HG03469 (cell line): ENCODE measurements at regions not wholly inside any gene's neighbourhood (a gene's known extent, or its start where the extent isn't known, plus 50 kb on each side); places are given as distances from the start of the nearest gene placed in this dataset.

ENCODE experiments used
- ATAC-seq: cut with Tn5 transposase; IDR thresholded peaks from one replicate; pipeline ENCODE4 v1.9.1; 2021; ENCODE audit warnings: mild to moderate bottlenecking, moderate library complexity, moderate number of reproducible peaks; ENCODE audit not compliant: unreplicated experiment

GRCh38 chr9:22279636-22280035 lies 167.0 kb upstream of the DMRTA1 start:
- no peak for ATAC-seq

- ATAC-seq: no peak
Observed at GRCh38 chr9:22285066-22285465, 161.6 kb upstream of the DMRTA1 start.

GRCh38 chr9:22286661-22287060 lies 160.0 kb upstream of the DMRTA1 start:
- ATAC-seq: no peak

- no peak for ATAC-seq
Observed at GRCh38 chr9:22288661-22289060, 158.0 kb upstream of the DMRTA1 start.

- no peak for ATAC-seq
Observed at GRCh38 chr9:22307013-22307711, 139.5 kb upstream of the DMRTA1 start.

GRCh38 chr9:22308177-22308576 lies 138.4 kb upstream of the DMRTA1 start:
- ATAC-seq: no peak

- no peak for ATAC-seq
Observed at GRCh38 chr9:22316645-22317044, 130.0 kb upstream of the DMRTA1 start.

- ATAC-seq: no peak
Observed at GRCh38 chr9:22331533-22331932, 115.1 kb upstream of the DMRTA1 start.

- no peak for ATAC-seq
Observed at GRCh38 chr9:22332202-22332601, 114.4 kb upstream of the DMRTA1 start.

GRCh38 chr9:22337261-22337660 lies 109.4 kb upstream of the DMRTA1 start:
- no peak for ATAC-seq

GRCh38 chr9:22342491-22343217 lies 104.0 kb upstream of the DMRTA1 start:
- no peak for ATAC-seq

GRCh38 chr9:22343218-22343611 lies 103.4 kb upstream of the DMRTA1 start:
- ATAC-seq: no peak

GRCh38 chr9:22354699-22355384 lies 91.8 kb upstream of the DMRTA1 start:
- ATAC-seq: no peak

- ATAC-seq: no peak
Observed at GRCh38 chr9:22356985-22357384, 89.6 kb upstream of the DMRTA1 start.

GRCh38 chr9:22363421-22363887 lies 83.2 kb upstream of the DMRTA1 start:
- no peak for ATAC-seq

GRCh38 chr9:22373636-22374035 lies 73.0 kb upstream of the DMRTA1 start:
- ATAC-seq: no peak

- no peak for ATAC-seq
Observed at GRCh38 chr9:22374051-22374450, 72.6 kb upstream of the DMRTA1 start.

GRCh38 chr9:22379272-22379671 lies 67.4 kb upstream of the DMRTA1 start:
- no peak for ATAC-seq

- ATAC-seq: no peak
Observed at GRCh38 chr9:22381170-22381569, 65.5 kb upstream of the DMRTA1 start.

GRCh38 chr9:22382331-22382730 lies 64.3 kb upstream of the DMRTA1 start:
- no peak for ATAC-seq

GRCh38 chr9:22383718-22384117 lies 62.9 kb upstream of the DMRTA1 start:
- ATAC-seq: no peak

- no peak for ATAC-seq
Observed at GRCh38 chr9:22389271-22389670, 57.4 kb upstream of the DMRTA1 start.
